ENCODE measurements at regions not wholly inside any gene's neighbourhood (a gene's known extent, or its start where the extent isn't known, plus 50 kb on each side); places are given as distances from the start of the nearest gene placed in this dataset.

DNA sequence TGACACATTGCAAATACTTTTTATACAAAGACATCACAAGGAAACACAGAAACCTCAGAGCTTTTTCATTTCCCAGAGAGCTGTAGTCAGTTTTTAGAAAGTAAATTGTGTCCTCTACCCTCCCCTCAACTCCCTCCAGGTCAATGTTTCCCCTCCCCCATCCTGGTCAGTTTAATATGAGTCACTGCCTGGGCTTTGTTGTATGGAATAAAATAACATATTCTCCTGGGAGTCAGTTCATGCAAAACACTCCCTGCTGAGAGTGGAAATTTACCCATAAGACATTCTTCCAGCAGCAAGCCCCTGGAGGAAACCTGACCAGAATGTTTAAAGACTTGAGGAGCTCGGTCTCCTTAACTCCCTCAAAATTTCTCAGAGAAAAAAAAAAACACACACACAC, 270.1 kb upstream of the LDB2 start:
- no peak overlapping the region for H2BK12ac ChIP-seq (ENCODE audit: low read length in 2 of 2)

DNA sequence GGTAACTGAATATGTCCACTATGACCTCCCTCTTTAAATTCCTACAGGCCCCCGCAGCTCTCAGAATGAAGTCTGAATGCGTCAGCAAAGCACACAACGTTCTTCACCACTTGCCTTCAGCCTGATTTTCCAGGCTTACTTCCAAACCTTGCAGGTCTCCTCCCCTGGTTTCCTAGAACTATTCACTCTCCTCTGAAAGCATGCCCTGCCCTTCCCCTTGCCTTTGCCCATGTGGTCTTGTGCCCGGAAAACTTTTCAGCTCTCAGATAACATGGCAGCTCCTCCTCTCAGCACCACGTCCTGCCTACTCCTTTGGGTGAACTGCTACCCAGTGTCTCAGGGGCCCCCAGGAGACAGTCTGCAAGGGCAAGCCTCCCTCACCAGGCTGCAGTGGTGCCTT, 268.5 kb upstream of the LDB2 start:
- peak overlapping the region in 1 of 2 experiments; percentile 37 for H3K4ac ChIP-seq (ENCODE audit: low read depth in 1 of 2, low read length in 2 of 2)
- H2BK12ac ChIP-seq (ENCODE audit: low read length in 2 of 2) = peak overlapping the region in 1 of 2 experiments; percentile 54
- H3K27me3 ChIP-seq (ENCODE audit: control insufficient read depth in 1 of 2, insufficient read depth in 1 of 2, low read length in 2 of 2) = no peaks in the 10 kb centered on the region
- no peak overlapping the region for H3K23ac ChIP-seq (ENCODE audit: low read length in 2 of 2)
- H2BK15ac ChIP-seq (ENCODE audit: low read depth, poor library complexity, severe bottlenecking) = no peak overlapping the region
- H3K79me1 ChIP-seq (replicated peaks; ENCODE audit: low read length, poor library complexity, severe bottlenecking) = no peaks in the 10 kb centered on the region
- H3K36me3 ChIP-seq (ENCODE audit: control insufficient read depth in 1 of 2, insufficient read depth in 2 of 2, low read depth in 1 of 2, low read length in 2 of 2) = no peaks in the 10 kb centered on the region
- H4K8ac ChIP-seq (ENCODE audit: low read length) = peak overlapping the region; percentile 27
- H3K9me3 ChIP-seq (ENCODE audit: control insufficient read depth, low read length) = peaks cover 6% of the 10 kb centered on the region
- no peak overlapping the region for H3K4me2 ChIP-seq (ENCODE audit: low read length, poor library complexity, severe bottlenecking)
- H3K9ac ChIP-seq (ENCODE audit: low read length) = no peak overlapping the region
- H3K4me3 ChIP-seq (ENCODE audit: insufficient read depth in 1 of 2, low read depth in 1 of 2, low read length in 2 of 2) = no peak overlapping the region
- no peak overlapping the region for H2BK5ac ChIP-seq (ENCODE audit: low read depth, low read length, poor library complexity, severe bottlenecking)
- no peak overlapping the region for H3K27ac ChIP-seq (ENCODE audit: low read length, poor library complexity, severe bottlenecking)
- peak overlapping the region in 1 of 2 experiments; percentile 55 for H3K14ac ChIP-seq (ENCODE audit: low read length in 2 of 2)
- no peak for DNase-seq
- no peak overlapping the region for H4K91ac ChIP-seq (ENCODE audit: low read length)
- 93% methylated on average over 4 of the region's 5 CpGs for WGBS
- H3K4me1 ChIP-seq (ENCODE audit: control insufficient read depth, insufficient read depth, low read depth, low read length) = no peaks in the 10 kb centered on the region
- peak overlapping the region in 1 of 2 experiments; percentile 57 for H3K18ac ChIP-seq (ENCODE audit: low read depth in 1 of 2, low read length in 2 of 2)
- no peak overlapping the region for H2AFZ ChIP-seq (ENCODE audit: low read depth, low read length)
- no peak overlapping the region for H2BK120ac ChIP-seq (ENCODE audit: low read depth, low read length)
- H2AK5ac ChIP-seq (ENCODE audit: low read length, severe bottlenecking) = no peak overlapping the region

More for the DNA sequence above, 270.1 kb upstream of the LDB2 start:
- peak; percentile 73 for DNase-seq
- Histone ChIP-seq H3K4me1 (ENCODE audit: control insufficient read depth, insufficient read depth, low read depth, low read length) (no peaks in the 10 kb centered on the region), H3K4ac (ENCODE audit: low read depth in 1 of 2, low read length in 2 of 2) (no peak overlapping the region), H2BK5ac (ENCODE audit: low read depth, low read length, poor library complexity, severe bottlenecking) (no peak overlapping the region), H3K36me3 (ENCODE audit: control insufficient read depth in 1 of 2, insufficient read depth in 2 of 2, low read depth in 1 of 2, low read length in 2 of 2) (no peaks in the 10 kb centered on the region), H3K4me3 (ENCODE audit: insufficient read depth in 1 of 2, low read depth in 1 of 2, low read length in 2 of 2) (no peak overlapping the region), H3K27ac (ENCODE audit: low read length, poor library complexity, severe bottlenecking) (peak overlapping the region; percentile 48), H3K79me1 (replicated peaks; ENCODE audit: low read length, poor library complexity, severe bottlenecking) (no peaks in the 10 kb centered on the region), H4K91ac (ENCODE audit: low read length) (no peak overlapping the region), H3K9me3 (ENCODE audit: control insufficient read depth, low read length) (no peaks in the 10 kb centered on the region), H4K8ac (ENCODE audit: low read length) (no peak overlapping the region), H3K18ac (ENCODE audit: low read depth in 1 of 2, low read length in 2 of 2) (no peak overlapping the region), H2AFZ (ENCODE audit: low read depth, low read length) (no peak overlapping the region), H3K14ac (ENCODE audit: low read length in 2 of 2) (no peak overlapping the region), H2AK5ac (ENCODE audit: low read length, severe bottlenecking) (no peak overlapping the region), H3K23ac (ENCODE audit: low read length in 2 of 2) (no peak overlapping the region), H2BK15ac (ENCODE audit: low read depth, poor library complexity, severe bottlenecking) (no peak overlapping the region), H2BK120ac (ENCODE audit: low read depth, low read length) (no peak overlapping the region), H3K27me3 (ENCODE audit: control insufficient read depth in 1 of 2, insufficient read depth in 1 of 2, low read length in 2 of 2) (no peaks in the 10 kb centered on the region), H3K4me2 (ENCODE audit: low read length, poor library complexity, severe bottlenecking) (no peak overlapping the region), H3K9ac (ENCODE audit: low read length) (peak overlapping the region; percentile 61)
- WGBS = no CpG with 5 or more reads among the region's 1 CpG

DNA sequence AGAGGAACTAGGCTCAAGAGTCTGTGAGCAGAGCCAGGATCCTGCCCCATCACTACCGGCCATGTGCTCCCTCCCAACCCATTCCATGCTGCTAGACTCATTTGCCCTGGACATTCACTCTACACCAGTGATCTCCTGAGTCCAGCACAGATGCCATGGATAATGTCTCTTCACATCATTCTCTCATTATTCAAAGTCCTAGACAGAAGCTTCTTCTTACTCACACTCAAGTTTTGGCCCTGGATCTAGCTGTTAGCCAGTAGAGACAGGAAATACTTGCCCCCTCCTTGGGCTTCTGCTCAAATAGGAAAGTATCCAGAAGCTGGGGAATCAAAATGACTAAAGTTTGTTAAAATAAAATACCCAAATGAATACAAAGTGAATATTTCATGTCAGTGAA, 266.8 kb upstream of the LDB2 start:
- H2BK15ac ChIP-seq (ENCODE audit: low read depth, poor library complexity, severe bottlenecking) = no peak overlapping the region
- H3K27ac ChIP-seq (ENCODE audit: low read length, poor library complexity, severe bottlenecking) = no peak overlapping the region
- H3K14ac ChIP-seq (ENCODE audit: low read length in 2 of 2) = no peak overlapping the region
- H3K23ac ChIP-seq (ENCODE audit: low read length in 2 of 2) = no peak overlapping the region
- no peak overlapping the region for H2BK5ac ChIP-seq (ENCODE audit: low read depth, low read length, poor library complexity, severe bottlenecking)
- no peak overlapping the region for H3K4me2 ChIP-seq (ENCODE audit: low read length, poor library complexity, severe bottlenecking)
- H3K27me3 ChIP-seq (ENCODE audit: control insufficient read depth in 1 of 2, insufficient read depth in 1 of 2, low read length in 2 of 2) = no peaks in the 10 kb centered on the region
- WGBS = 87% methylated on average over 1 of the region's 1 CpG
- peaks cover 13% of the 10 kb centered on the region for H3K9me3 ChIP-seq (ENCODE audit: control insufficient read depth, low read length)
- no peak overlapping the region for H3K4ac ChIP-seq (ENCODE audit: low read depth in 1 of 2, low read length in 2 of 2)
- no peaks in the 10 kb centered on the region for H3K36me3 ChIP-seq (ENCODE audit: control insufficient read depth in 1 of 2, insufficient read depth in 2 of 2, low read depth in 1 of 2, low read length in 2 of 2)
- no peak overlapping the region for H3K18ac ChIP-seq (ENCODE audit: low read depth in 1 of 2, low read length in 2 of 2)
- DNase-seq = no peak
- H4K8ac ChIP-seq (ENCODE audit: low read length) = no peak overlapping the region
- H2AK5ac ChIP-seq (ENCODE audit: low read length, severe bottlenecking) = no peak overlapping the region
- H4K91ac ChIP-seq (ENCODE audit: low read length) = no peak overlapping the region
- H3K4me3 ChIP-seq (ENCODE audit: insufficient read depth in 1 of 2, low read depth in 1 of 2, low read length in 2 of 2) = peak overlapping the region in 1 of 2 experiments; percentile 6
- no peak overlapping the region for H2AFZ ChIP-seq (ENCODE audit: low read depth, low read length)
- no peak overlapping the region for H2BK120ac ChIP-seq (ENCODE audit: low read depth, low read length)
- no peaks in the 10 kb centered on the region for H3K79me1 ChIP-seq (replicated peaks; ENCODE audit: low read length, poor library complexity, severe bottlenecking)
- H3K4me1 ChIP-seq (ENCODE audit: control insufficient read depth, insufficient read depth, low read depth, low read length) = no peaks in the 10 kb centered on the region
- peak overlapping the region; percentile 74 for H3K9ac ChIP-seq (ENCODE audit: low read length)
- no peak overlapping the region for H2BK12ac ChIP-seq (ENCODE audit: low read length in 2 of 2)

DNA sequence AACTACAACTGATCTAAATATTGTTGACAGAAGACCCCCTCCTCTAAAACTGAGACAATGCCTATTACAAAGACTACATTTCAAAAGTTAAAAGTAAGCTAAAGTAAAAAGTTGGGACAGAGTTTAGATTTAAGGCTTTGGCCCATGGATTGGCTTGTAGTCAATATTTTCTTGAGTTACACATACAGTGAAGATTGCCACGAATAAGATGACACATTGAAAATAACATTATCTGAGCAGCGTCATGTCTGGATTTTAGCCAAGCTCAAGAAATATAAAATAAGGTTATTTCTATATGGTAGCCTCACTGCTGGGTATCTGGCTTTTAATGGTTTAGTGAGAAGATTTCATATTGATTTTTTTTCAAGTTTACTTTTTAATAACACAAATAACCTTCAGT, 266.2 kb upstream of the LDB2 start:
- no peak overlapping the region for H4K8ac ChIP-seq (ENCODE audit: low read length)
- H2BK120ac ChIP-seq (ENCODE audit: low read depth, low read length) = no peak overlapping the region
- H2AK5ac ChIP-seq (ENCODE audit: low read length, severe bottlenecking) = no peak overlapping the region
- H3K23ac ChIP-seq (ENCODE audit: low read length in 2 of 2) = no peak overlapping the region
- peak overlapping the region; percentile 74 for H3K9ac ChIP-seq (ENCODE audit: low read length)
- H3K9me3 ChIP-seq (ENCODE audit: control insufficient read depth, low read length) = peaks cover 14% of the 10 kb centered on the region
- H3K18ac ChIP-seq (ENCODE audit: low read depth in 1 of 2, low read length in 2 of 2) = no peak overlapping the region
- H2BK15ac ChIP-seq (ENCODE audit: low read depth, poor library complexity, severe bottlenecking) = no peak overlapping the region
- no peak overlapping the region for H2BK5ac ChIP-seq (ENCODE audit: low read depth, low read length, poor library complexity, severe bottlenecking)
- no peaks in the 10 kb centered on the region for H3K27me3 ChIP-seq (ENCODE audit: control insufficient read depth in 1 of 2, insufficient read depth in 1 of 2, low read length in 2 of 2)
- H3K4me3 ChIP-seq (ENCODE audit: insufficient read depth in 1 of 2, low read depth in 1 of 2, low read length in 2 of 2) = no peak overlapping the region
- no peak for DNase-seq
- no peak overlapping the region for H3K14ac ChIP-seq (ENCODE audit: low read length in 2 of 2)
- H3K36me3 ChIP-seq (ENCODE audit: control insufficient read depth in 1 of 2, insufficient read depth in 2 of 2, low read depth in 1 of 2, low read length in 2 of 2) = no peaks in the 10 kb centered on the region
- no peak overlapping the region for H2AFZ ChIP-seq (ENCODE audit: low read depth, low read length)
- H3K4ac ChIP-seq (ENCODE audit: low read depth in 1 of 2, low read length in 2 of 2) = no peak overlapping the region
- no peak overlapping the region for H3K27ac ChIP-seq (ENCODE audit: low read length, poor library complexity, severe bottlenecking)
- H3K4me1 ChIP-seq (ENCODE audit: control insufficient read depth, insufficient read depth, low read depth, low read length) = no peaks in the 10 kb centered on the region
- H4K91ac ChIP-seq (ENCODE audit: low read length) = no peak overlapping the region
- H3K79me1 ChIP-seq (replicated peaks; ENCODE audit: low read length, poor library complexity, severe bottlenecking) = no peaks in the 10 kb centered on the region
- H2BK12ac ChIP-seq (ENCODE audit: low read length in 2 of 2) = no peak overlapping the region
- no peak overlapping the region for H3K4me2 ChIP-seq (ENCODE audit: low read length, poor library complexity, severe bottlenecking)
- 100% methylated on average over 1 of the region's 2 CpGs for WGBS

Data from mesenchymal stem cell (in vitro differentiated cells and primary cell).